ENCODE measurements at regions not wholly inside any gene's neighbourhood (a gene's known extent, or its start where the extent isn't known, plus 50 kb on each side); places are given as distances from the start of the nearest gene placed in this dataset.

- Histone ChIP-seq H3K4me2 (ENCODE audit: insufficient read depth in 1 of 2, low read depth in 2 of 2, low read length in 2 of 2) (no peak overlapping the region), H2BK12ac (ENCODE audit: low read depth, low read length) (no peak overlapping the region), H2AFZ (ENCODE audit: low read length) (no peak overlapping the region), H3K4me1 (replicated peaks in 1 of 4; ENCODE audit: control insufficient read depth in 3 of 4, insufficient read depth in 4 of 4, low read length in 3 of 4) (no peaks in the 10 kb centered on the region), H3K56ac (replicated peaks; ENCODE audit: insufficient read length, low read depth, low read length) (no peak overlapping the region), H4K20me1 (replicated peaks in 1 of 2; ENCODE audit: control insufficient read depth in 1 of 2, insufficient read depth in 2 of 2, low read length in 2 of 2) (no peaks in the 10 kb centered on the region), H2AK5ac (ENCODE audit: low read depth, low read length) (no peak overlapping the region), H3K27me3 (replicated peaks in 1 of 4; ENCODE audit: control insufficient read depth in 3 of 4, extremely low read depth in 1 of 4, insufficient read depth in 3 of 4, low read length in 3 of 4) (no peaks in the 10 kb centered on the region), H3K14ac (ENCODE audit: insufficient read length) (no peak overlapping the region), H3K4me3 (ENCODE audit: extremely low read depth in 1 of 4, insufficient read depth in 2 of 4, low read depth in 3 of 4, low read length in 4 of 4) (no peak overlapping the region), H3K9ac (replicated peaks in 1 of 4; ENCODE audit: extremely low read depth in 1 of 4, low read depth in 3 of 4, low read length in 3 of 4) (no peak overlapping the region), H3K79me1 (ENCODE audit: low read depth, low read length) (no peaks in the 10 kb centered on the region), H2BK15ac (ENCODE audit: low read length) (no peak overlapping the region), H4K91ac (replicated peaks; ENCODE audit: insufficient read length, low read length) (no peak overlapping the region), H3K4ac (replicated peaks; ENCODE audit: insufficient read length, low read depth, low read length) (no peak overlapping the region), H3K79me2 (ENCODE audit: control insufficient read depth in 1 of 2, insufficient read depth in 2 of 2, low read length in 2 of 2) (no peaks in the 10 kb centered on the region), H4K5ac (ENCODE audit: insufficient read length, low read depth, low read length) (no peak overlapping the region), H3K18ac (ENCODE audit: extremely low read depth, low read length) (no peak overlapping the region), H2BK20ac (ENCODE audit: low read length) (no peak overlapping the region), H3K27ac (ENCODE audit: low read depth, low read length) (no peak overlapping the region), H3K23me2 (ENCODE audit: low read depth, low read length) (no peaks in the 10 kb centered on the region), H3K23ac (ENCODE audit: insufficient read length) (no peak overlapping the region), H2BK5ac (ENCODE audit: low read depth, low read length) (no peak overlapping the region), H2BK120ac (replicated peaks; ENCODE audit: low read depth, low read length) (no peak overlapping the region), H3K36me3 (ENCODE audit: control insufficient read depth in 2 of 4, insufficient read depth in 4 of 4, low read length in 3 of 4) (no peaks in the 10 kb centered on the region), H3K9me3 (ENCODE audit: insufficient read depth in 2 of 2, low read depth in 1 of 2, low read length in 1 of 2) (no peaks in the 10 kb centered on the region), H4K8ac (ENCODE audit: extremely low read depth, insufficient read depth, low read length) (no peak overlapping the region)
- 50% methylated on average over 2 of the region's 2 CpGs; no CpG with 5 or more reads in 1 of the 2 experiments for WGBS, 2 experiments (ENCODE audit: extremely low coverage in 1 of 2, insufficient coverage in 1 of 2, insufficient read length in 1 of 2, insufficient replicate concordance in 2 of 2, low coverage in 1 of 2, low lambda C conversion rate in 2 of 2, missing lambda C conversion rate in 1 of 2)
- no peak for DNase-seq (ENCODE audit: low read depth in 1 of 2, low spot score in 2 of 2)
- peak; percentile 72 for FAIRE-seq
- CTCF ChIA-PET (ENCODE audit: partially characterized antibody): interaction anchor here (0.7 to 2.3 kb wide), 7 partner anchors 11 to 426 kb away, joined by 3 to 20 read pairs (median 4); no protein-coding TSS in a partner anchor
- POLR2A ChIA-PET (ENCODE audit: partially characterized antibody): no interaction called here
- TF ChIP-seq NRF1 (IDR thresholded peaks at IDR 0.05; ENCODE audit: low read depth, low read length): no peak
- TF ChIP-seq RBBP5 (IDR thresholded peaks at IDR 0.05; ENCODE audit: borderline replicate concordance, low read depth, low read length): no peak
- no peak for TF ChIP-seq SP1 (IDR thresholded peaks at IDR 0.05; ENCODE audit: low read depth, low read length)
- TF ChIP-seq JUN (IDR thresholded peaks at IDR 0.05; ENCODE audit: low read depth, low read length): no peak
- TF ChIP-seq EZH2 (IDR thresholded peaks at IDR 0.05; ENCODE audit: low read depth, low read length, severe bottlenecking): no peak
- no peak for TF ChIP-seq POLR2AphosphoS5 (IDR thresholded peaks at IDR 0.05; ENCODE audit: low read depth, low read length)
- TF ChIP-seq CTCF (IDR thresholded peaks at IDR 0.05; ENCODE audit: control extremely low read depth in 1 of 3, insufficient read depth in 1 of 3, low read depth in 1 of 3, low read length in 3 of 3): peak; percentile 35 to 56 (median 53)
- TF ChIP-seq JUND (IDR thresholded peaks at IDR 0.05; ENCODE audit: low read length): no peak
- TF ChIP-seq ATF2 (IDR thresholded peaks at IDR 0.05; ENCODE audit: low read length): no peak
- no peak for TF ChIP-seq MAFK (IDR thresholded peaks at IDR 0.05; ENCODE audit: low read depth, low read length)
- no peak for TF ChIP-seq FOSL1 (IDR thresholded peaks at IDR 0.05; ENCODE audit: insufficient read depth, low read depth, low read length)
Observed at GRCh38 chrX:109049903-109050302, 313.5 kb upstream of the IRS4 start.
